GM23338 (cell line): ENCODE measurements at regions not wholly inside any gene's neighbourhood (a gene's known extent, or its start where the extent isn't known, plus 50 kb on each side); places are given as distances from the start of the nearest gene placed in this dataset.

Experiments used
- ATAC-seq: fragments of 200-7000 bp; cut with Tn5 transposase; 3 replicates; pipeline ENCODE4 v1.9.1; 2020
- DNase-seq: peaks from one replicate; pipeline ENCODE4 v3.0.0-alpha.2; 2015; ENCODE audit warnings: low spot score
- H2AFZ ChIP-seq: fragments of 200-600 bp; sonication (generic); 2 replicates; pipeline ENCODE4 v1.8.0; 2016; ENCODE audit warnings: antibody characterized with exemption, mild to moderate bottlenecking, moderate library complexity
- H3F3A ChIP-seq: fragments of 200-600 bp; sonication (generic); replicated peaks from 2 replicates; pipeline ENCODE4 v1.8.0; 2017; ENCODE audit warnings: antibody characterized with exemption, mixed run types, low read depth
- H3K27ac ChIP-seq: fragments of 200-600 bp; sonication (generic); 2 replicates; pipeline ENCODE4 v1.6.1; 2016; ENCODE audit warnings: low read depth
- H3K27me3 ChIP-seq: fragments of 200-600 bp; sonication (generic); 2 replicates; pipeline ENCODE4 v1.8.0; 2016; ENCODE audit warnings: mild to moderate bottlenecking, mixed run types, moderate library complexity; ENCODE audit not compliant: insufficient read depth
- H3K36me3 ChIP-seq: fragments of 200-600 bp; sonication (generic); 2 replicates; pipeline ENCODE4 v1.8.0; 2016; ENCODE audit warnings: mild to moderate bottlenecking; ENCODE audit not compliant: insufficient read depth
- H3K4me1 ChIP-seq: fragments of 200-600 bp; sonication (generic); 2 replicates; pipeline ENCODE4 v1.8.0; 2016; ENCODE audit warnings: mild to moderate bottlenecking, moderate library complexity; ENCODE audit not compliant: insufficient read depth
- H3K4me2 ChIP-seq: fragments of 200-600 bp; sonication (generic); 2 replicates; pipeline ENCODE4 v1.7.1; 2017; ENCODE audit warnings: mixed run types
- H3K4me3 ChIP-seq: fragments of 200-600 bp; sonication (generic); 2 replicates; pipeline ENCODE4 v1.6.1; 2016; ENCODE audit warnings: mixed run types
- H3K79me2 ChIP-seq: fragments of 200-600 bp; sonication (generic); replicated peaks from 2 replicates; pipeline ENCODE4 v1.8.0; 2017; ENCODE audit warnings: mild to moderate bottlenecking; ENCODE audit not compliant: insufficient read depth
- H3K9me2 ChIP-seq: fragments of 200-600 bp; sonication (generic); 2 replicates; pipeline ENCODE4 v1.8.0; 2017; ENCODE audit not compliant: insufficient read depth
- H4K20me1 ChIP-seq: fragments of 200-600 bp; sonication (generic); replicated peaks from 2 replicates; pipeline ENCODE4 v1.8.0; 2017; ENCODE audit warnings: mild to moderate bottlenecking; ENCODE audit not compliant: insufficient read depth
- H3K27ac Mint-ChIP-seq: 2 replicates; pipeline ENCODE4 v1.8.0; 2020; ENCODE audit warnings: inconsistent platforms, mild to moderate bottlenecking, moderate library complexity, mixed read lengths
- H3K27me3 Mint-ChIP-seq: 3 replicates; pipeline ENCODE4 v1.8.0; 2022; ENCODE audit warnings: low read depth, mild to moderate bottlenecking, moderate library complexity, mixed read lengths, inconsistent platforms; ENCODE audit not compliant: insufficient read depth, poor library complexity
- H3K36me3 Mint-ChIP-seq: 3 replicates; pipeline ENCODE4 v1.8.0; 2021; ENCODE audit warnings: low read depth, mild to moderate bottlenecking, inconsistent platforms, moderate library complexity, mixed read lengths
- H3K4me1 Mint-ChIP-seq: 3 replicates; pipeline ENCODE4 v1.8.0; 2020; ENCODE audit warnings: mild to moderate bottlenecking, inconsistent platforms, mixed read lengths
- H3K4me3 Mint-ChIP-seq: 3 replicates; pipeline ENCODE4 v1.8.0; 2021; ENCODE audit warnings: moderate library complexity, mild to moderate bottlenecking, inconsistent platforms, mixed read lengths
- H3K9me3 Mint-ChIP-seq: 3 replicates; pipeline ENCODE4 v1.8.0; 2020; ENCODE audit warnings: moderate library complexity, mild to moderate bottlenecking, inconsistent platforms, mixed read lengths
- CREB1 ChIP-seq: fragments of 250-450 bp; sonication (Bioruptor Pico); IDR thresholded peaks from 2 replicates; pipeline ENCODE4 v1.5.0; 2020; ENCODE audit warnings: low read depth, mild to moderate bottlenecking, moderate library complexity
- CTCF ChIP-seq, 2 experiments: fragments of 200-600 bp in 1 of 2; sonication (generic) in 1 of 2; conservative IDR thresholded peaks; 2 replicates each; pipeline versions ENCODE4 v1.5.1 to v1.6.1; 2016 to 2017; ENCODE audit warnings: antibody characterized with exemption in 2 of 2, low read depth in 2 of 2, mild to moderate bottlenecking in 2 of 2, moderate library complexity in 1 of 2
- ETS1 ChIP-seq: IDR thresholded peaks from 2 replicates; pipeline ENCODE4 v1.6.1; 2016; ENCODE audit warnings: antibody characterized with exemption
- EZH2 ChIP-seq: fragments of 200-600 bp; sonication (generic); IDR thresholded peaks from one replicate; pipeline ENCODE4 v1.8.0; 2017; ENCODE audit warnings: antibody characterized with exemption, mild to moderate bottlenecking, low read depth; ENCODE audit not compliant: unreplicated experiment
- EZH2phosphoT487 ChIP-seq: fragments of 200-600 bp; sonication (generic); IDR thresholded peaks from one replicate; pipeline ENCODE4 v1.8.1; 2018; ENCODE audit warnings: antibody characterized with exemption; ENCODE audit not compliant: unreplicated experiment
- JUNB ChIP-seq: IDR thresholded peaks from one replicate; pipeline ENCODE4 v1.6.1; 2016; ENCODE audit warnings: antibody characterized with exemption; ENCODE audit not compliant: unreplicated experiment
- NANOG ChIP-seq: IDR thresholded peaks from 2 replicates; pipeline ENCODE4 v1.6.1; 2016; ENCODE audit warnings: antibody characterized with exemption, borderline replicate concordance
- REST ChIP-seq: IDR thresholded peaks from one replicate; pipeline ENCODE4 v1.6.1; 2018; ENCODE audit warnings: antibody characterized with exemption; ENCODE audit not compliant: unreplicated experiment
- STAT1 ChIP-seq: IDR thresholded peaks from one replicate; pipeline ENCODE4 v1.6.1; 2016; ENCODE audit warnings: antibody characterized with exemption; ENCODE audit not compliant: unreplicated experiment
- ZNF114 ChIP-seq: fragments of 250-450 bp; sonication (Bioruptor Pico); IDR thresholded peaks from 2 replicates; pipeline ENCODE4 v1.5.0; 2020; ENCODE audit warnings: mild to moderate bottlenecking, moderate library complexity
- ZNF331 ChIP-seq: fragments of 250-450 bp; sonication (Bioruptor Pico); IDR thresholded peaks from 2 replicates; pipeline ENCODE4 v1.5.0; 2020; ENCODE audit warnings: low read depth, mild to moderate bottlenecking, moderate library complexity

GRCh38 chr5:168131519-168131918 lies 159.9 kb upstream of the WWC1 start:
- Histone ChIP-seq H3K79me2 (no peaks in the 10 kb centered on the region), H3K4me2 (no peak overlapping the region), H3K9me2 (no peaks in the 10 kb centered on the region), H3K36me3 (no peaks in the 10 kb centered on the region), H3K4me3 (no peak overlapping the region), H2AFZ (no peak overlapping the region), H3K4me1 (no peaks in the 10 kb centered on the region), H3F3A (no peaks in the 10 kb centered on the region), H3K27me3 (no peaks in the 10 kb centered on the region), H4K20me1 (no peaks in the 10 kb centered on the region), H3K27ac (no peak overlapping the region)
- H3K4me3 Mint-ChIP-seq = no peak overlapping the region
- DNase-seq (no peak), ATAC-seq (no peak)
- no peak overlapping the region for H3K27ac Mint-ChIP-seq
- peaks cover 11% of the 10 kb centered on the region; the same call in 2 of the 3 replicates for H3K4me1 Mint-ChIP-seq
- no peaks in the 10 kb centered on the region for H3K27me3 Mint-ChIP-seq
- no peak for TF ChIP-seq ZNF114 (CRISPR knock-in tag)
- TF ChIP-seq EZH2 = no peak
- no peak for TF ChIP-seq ETS1
- TF ChIP-seq STAT1 = no peak
- TF ChIP-seq NANOG = no peak
- no peak for TF ChIP-seq REST
- TF ChIP-seq ZNF331 (CRISPR knock-in tag) = no peak
- no peaks in the 10 kb centered on the region for H3K9me3 Mint-ChIP-seq
- H3K36me3 Mint-ChIP-seq = no peaks in the 10 kb centered on the region

GRCh38 chr5:168132241-168132641 lies 159.2 kb upstream of the WWC1 start:
- H3K9me2 ChIP-seq = no peaks in the 10 kb centered on the region
- no peaks in the 10 kb centered on the region for H3K36me3 ChIP-seq
- Mint-ChIP-seq H3K27me3 (no peaks in the 10 kb centered on the region), H3K36me3 (no peaks in the 10 kb centered on the region), H3K27ac (no peak overlapping the region), H3K4me3 (no peak overlapping the region), H3K4me1 (peaks cover 16% of the 10 kb centered on the region), H3K9me3 (no peaks in the 10 kb centered on the region)
- H3K79me2 ChIP-seq = no peaks in the 10 kb centered on the region
- H3K4me1 ChIP-seq = no peaks in the 10 kb centered on the region
- no peaks in the 10 kb centered on the region for H3F3A ChIP-seq
- no peak overlapping the region for H3K4me3 ChIP-seq
- no peak overlapping the region for H3K27ac ChIP-seq
- no peak for DNase-seq
- ATAC-seq = no peak
- no peak overlapping the region for H3K4me2 ChIP-seq
- no peak overlapping the region for H2AFZ ChIP-seq
- H3K27me3 ChIP-seq = no peaks in the 10 kb centered on the region
- no peaks in the 10 kb centered on the region for H4K20me1 ChIP-seq
- no peak for TF ChIP-seq NANOG
- no peak for TF ChIP-seq CREB1 (CRISPR knock-in tag)
- no peak for TF ChIP-seq EZH2phosphoT487
- no peak for TF ChIP-seq EZH2
- TF ChIP-seq CTCF (conservative IDR thresholded peaks at IDR 0.05; ENCODE audit: low read depth in 2 of 2) = no peak
- no peak for TF ChIP-seq ZNF114 (CRISPR knock-in tag)
- no peak for TF ChIP-seq JUNB
